VCaP (cell line): ENCODE measurements at regions not wholly inside any gene's neighbourhood (a gene's known extent, or its start where the extent isn't known, plus 50 kb on each side); places are given as distances from the start of the nearest gene placed in this dataset.
A peak's percentile ranks its signal among the peaks of the same experiment; 100 is the strongest.
"Not testable (repeated sequence)": the region's sequence is repeated elsewhere in the genome, so short reads cannot be mapped to it uniquely, and the experiment has no call there.

Experiments used
- H3K27ac ChIP-seq: fragments of 450-650 bp; 2 replicates; pipeline ENCODE4 v1.5.1; 2017
- TF ChIP-seq, protein P1 (sequence below): fragments of 450-650 bp; conservative IDR thresholded peaks from 2 replicates; pipeline ENCODE4 v1.5.1; 2017; ENCODE audit warnings: mild to moderate bottlenecking, moderate library complexity

DNA sequence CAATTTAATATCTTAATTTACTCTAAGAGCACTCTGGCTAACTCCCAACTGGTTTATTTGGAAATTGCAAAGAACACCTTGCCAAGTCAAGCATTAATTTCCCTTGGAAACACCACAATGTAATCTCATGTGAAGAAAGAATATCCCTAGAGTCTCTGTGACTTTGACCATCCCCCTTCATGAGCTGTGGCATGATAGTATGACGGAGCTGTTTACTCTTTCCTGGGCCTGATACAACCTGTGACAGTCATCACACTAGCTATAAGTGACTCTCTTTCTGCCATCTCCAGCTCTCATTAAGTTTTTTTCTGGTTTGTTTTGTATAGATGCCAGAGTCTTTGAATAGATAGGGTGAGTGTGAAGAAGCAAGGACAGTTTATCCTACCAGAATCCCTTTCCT is 470.3 kb upstream of the JARID2 start:
- TF ChIP-seq, protein P1, sequence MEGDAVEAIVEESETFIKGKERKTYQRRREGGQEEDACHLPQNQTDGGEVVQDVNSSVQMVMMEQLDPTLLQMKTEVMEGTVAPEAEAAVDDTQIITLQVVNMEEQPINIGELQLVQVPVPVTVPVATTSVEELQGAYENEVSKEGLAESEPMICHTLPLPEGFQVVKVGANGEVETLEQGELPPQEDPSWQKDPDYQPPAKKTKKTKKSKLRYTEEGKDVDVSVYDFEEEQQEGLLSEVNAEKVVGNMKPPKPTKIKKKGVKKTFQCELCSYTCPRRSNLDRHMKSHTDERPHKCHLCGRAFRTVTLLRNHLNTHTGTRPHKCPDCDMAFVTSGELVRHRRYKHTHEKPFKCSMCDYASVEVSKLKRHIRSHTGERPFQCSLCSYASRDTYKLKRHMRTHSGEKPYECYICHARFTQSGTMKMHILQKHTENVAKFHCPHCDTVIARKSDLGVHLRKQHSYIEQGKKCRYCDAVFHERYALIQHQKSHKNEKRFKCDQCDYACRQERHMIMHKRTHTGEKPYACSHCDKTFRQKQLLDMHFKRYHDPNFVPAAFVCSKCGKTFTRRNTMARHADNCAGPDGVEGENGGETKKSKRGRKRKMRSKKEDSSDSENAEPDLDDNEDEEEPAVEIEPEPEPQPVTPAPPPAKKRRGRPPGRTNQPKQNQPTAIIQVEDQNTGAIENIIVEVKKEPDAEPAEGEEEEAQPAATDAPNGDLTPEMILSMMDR = no peak
- H3K27ac ChIP-seq = peak overlapping the region; percentile 24; the same call in 1 of the 2 replicates

DNA sequence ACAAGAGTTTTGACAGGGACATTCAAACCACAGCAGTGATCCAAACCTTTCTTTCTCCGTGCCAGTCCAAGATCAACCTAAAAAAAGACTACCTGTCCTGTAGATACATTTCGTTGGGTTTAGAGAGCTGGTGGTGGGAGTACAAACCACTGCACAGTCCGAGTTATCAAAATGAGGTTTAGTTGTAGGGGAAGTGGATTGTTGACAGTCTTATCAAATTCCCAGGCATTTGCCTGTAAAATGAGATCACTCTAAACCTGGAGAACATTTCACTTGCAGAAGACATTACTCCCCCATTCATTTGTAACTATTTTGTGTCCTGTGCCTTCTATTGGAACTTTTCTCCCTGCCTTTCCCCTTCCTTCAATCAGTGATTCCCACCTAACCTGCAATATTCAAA is 469.6 kb upstream of the JARID2 start:
- TF ChIP-seq, protein P1 = no peak
- H3K27ac ChIP-seq = peak overlapping the region; percentile 24; the same call in 1 of the 2 replicates

GRCh38 chr6:14781772-14782525 is 463.9 kb upstream of the JARID2 start:
- H3K27ac ChIP-seq = no peak overlapping the region
- TF ChIP-seq, protein P1 = no peak

DNA sequence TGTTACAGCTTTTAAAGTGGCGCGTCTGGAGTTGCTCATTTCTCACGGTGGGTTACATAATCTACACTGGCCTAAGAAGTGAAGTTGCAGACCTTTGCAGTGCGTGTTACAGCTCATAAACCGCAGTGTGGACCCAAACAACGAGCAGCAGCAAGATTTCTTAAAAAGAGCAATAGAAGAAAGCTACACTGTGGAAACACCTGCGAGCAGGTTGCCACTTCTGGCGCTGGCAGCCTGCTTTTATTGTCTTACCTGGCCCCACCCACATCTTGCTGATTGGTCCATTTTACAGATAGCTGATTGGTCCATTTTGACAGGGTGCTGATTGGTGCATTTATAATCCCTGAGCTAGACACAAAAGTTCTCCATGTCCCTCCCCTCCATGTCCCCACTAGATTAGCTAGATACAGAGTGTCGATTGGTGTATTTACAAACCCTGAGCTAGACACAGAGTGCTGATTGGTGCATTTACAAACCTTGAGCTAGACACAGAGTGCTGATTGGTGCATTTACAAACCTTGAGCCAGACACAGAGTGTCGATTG is 462.9 kb upstream of the JARID2 start:
- H3K27ac ChIP-seq = not testable (repeated sequence)

GRCh38 chr6:14783594-14783993 is 462.3 kb upstream of the JARID2 start:
- no peak overlapping the region for H3K27ac ChIP-seq
- TF ChIP-seq, protein P1 = no peak

DNA sequence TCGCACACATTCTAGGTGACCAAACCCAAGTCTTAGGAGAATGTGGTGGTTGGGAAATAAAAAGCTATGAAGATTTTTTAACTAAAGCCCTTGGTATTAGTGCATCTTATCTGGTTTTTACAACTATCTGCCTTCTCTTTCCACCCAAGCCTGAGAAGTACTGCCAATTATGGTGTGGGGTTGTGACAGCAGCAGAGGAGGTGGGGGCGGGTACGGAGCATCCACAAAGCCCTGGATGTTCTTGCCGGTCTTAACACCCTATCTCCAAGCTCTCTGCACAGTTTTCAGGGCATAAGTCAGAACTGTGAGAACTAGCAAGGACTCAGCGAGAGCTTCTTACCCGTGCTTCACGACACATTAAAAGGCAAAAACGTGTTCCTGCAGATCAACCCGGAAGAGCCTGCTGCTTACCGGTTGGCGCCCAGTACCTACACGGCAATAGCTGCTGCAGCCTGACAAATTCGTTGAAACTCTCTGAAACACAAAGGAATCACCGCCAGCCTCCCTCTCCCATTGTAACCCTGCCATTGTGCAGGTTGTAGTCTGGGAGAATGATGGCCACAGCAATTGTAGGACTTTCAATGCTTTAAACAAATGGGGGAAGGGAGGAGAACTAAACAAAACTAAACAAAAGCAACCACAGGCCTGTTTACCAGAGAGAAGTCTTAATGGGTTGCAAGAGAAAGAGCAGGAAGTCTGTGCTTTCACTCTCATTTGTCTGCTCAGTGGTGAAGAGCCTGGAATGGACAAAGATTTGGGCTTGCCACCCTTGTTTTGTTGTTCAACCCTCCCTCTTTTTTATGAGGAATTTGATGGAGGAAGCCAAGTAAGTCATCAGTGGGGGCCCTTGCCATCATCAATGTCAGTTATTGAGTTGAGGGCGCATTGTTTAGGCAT is 461.0 kb upstream of the JARID2 start:
- TF ChIP-seq, protein P1 = no peak
- no peak overlapping the region for H3K27ac ChIP-seq

- H3K27ac ChIP-seq = no peak overlapping the region
Observed at GRCh38 chr6:14785493-14785790, 460.4 kb upstream of the JARID2 start.

More at GRCh38 chr6:14785493-14785790, 460.4 kb upstream of the JARID2 start:
- TF ChIP-seq, protein P1 = no peak
